GM19023 (cell line): ENCODE measurements at regions not wholly inside any gene's neighbourhood (a gene's known extent, or its start where the extent isn't known, plus 50 kb on each side); places are given as distances from the start of the nearest gene placed in this dataset.

ENCODE experiments used
- ATAC-seq: cut with Tn5 transposase; IDR thresholded peaks from one replicate; pipeline ENCODE4 v1.9.1; 2021; ENCODE audit warnings: mild to moderate bottlenecking, moderate library complexity; ENCODE audit not compliant: unreplicated experiment

GRCh38 chr10:62623223-62623622 is 181.3 kb upstream of the ADO start:
- no peak for ATAC-seq

GRCh38 chr10:62625484-62625883 is 179.0 kb upstream of the ADO start:
- no peak for ATAC-seq

- no peak for ATAC-seq
Observed at GRCh38 chr10:62626079-62626478, 178.4 kb upstream of the ADO start.

GRCh38 chr10:62626817-62627216 is 177.7 kb upstream of the ADO start:
- ATAC-seq, result no peak

GRCh38 chr10:62627983-62628382 is 176.5 kb upstream of the ADO start:
- no peak for ATAC-seq

GRCh38 chr10:62631241-62631640 is 173.3 kb upstream of the ADO start:
- no peak for ATAC-seq

- peak; percentile 75 for ATAC-seq
Observed at GRCh38 chr10:62632071-62632809, 172.3 kb upstream of the ADO start.

GRCh38 chr10:62633976-62634375 is 170.5 kb upstream of the ADO start:
- no peak for ATAC-seq

- ATAC-seq, result no peak
Observed at GRCh38 chr10:62634576-62634975, 169.9 kb upstream of the ADO start.

GRCh38 chr10:62635127-62635526 is 169.4 kb upstream of the ADO start:
- ATAC-seq, result no peak

GRCh38 chr10:62636825-62637248 is 167.7 kb upstream of the ADO start:
- no peak for ATAC-seq

- peak; percentile 54 for ATAC-seq
Observed at GRCh38 chr10:62637249-62638061, 167.1 kb upstream of the ADO start.

GRCh38 chr10:62638062-62638477 is 166.4 kb upstream of the ADO start:
- ATAC-seq, result peak; percentile 35

- no peak for ATAC-seq
Observed at GRCh38 chr10:62639144-62639543, 165.4 kb upstream of the ADO start.

- no peak for ATAC-seq
Observed at GRCh38 chr10:62640411-62640810, 164.1 kb upstream of the ADO start.

GRCh38 chr10:62643606-62644587 is 160.6 kb upstream of the ADO start:
- no peak for ATAC-seq

GRCh38 chr10:62647375-62648092 is 157.0 kb upstream of the ADO start:
- ATAC-seq, result no peak

GRCh38 chr10:62648921-62649320 is 155.6 kb upstream of the ADO start:
- ATAC-seq, result no peak

- ATAC-seq, result no peak
Observed at GRCh38 chr10:62650411-62650810, 154.1 kb upstream of the ADO start.

GRCh38 chr10:62651341-62651740 is 153.2 kb upstream of the ADO start:
- no peak for ATAC-seq
